Inferior parietal cortex (tissue), 1 donor: ENCODE measurements at regions not wholly inside any gene's neighbourhood (a gene's known extent, or its start where the extent isn't known, plus 50 kb on each side); places are given as distances from the start of the nearest gene placed in this dataset.

Experiments
- DNase-seq: peaks from one replicate; pipeline ENCODE4 v3.0.0-alpha.2; 2016; ENCODE audit errors: extremely low spot score

GRCh38 chr4:167290678-167291077 is 56.4 kb upstream of the SPOCK3 start:
- peak; percentile 62 for DNase-seq

- no peak for DNase-seq
Observed at GRCh38 chr4:167308876-167309275, 74.6 kb upstream of the SPOCK3 start.

- no peak for DNase-seq
Observed at GRCh38 chr4:167321299-167321698, 87.0 kb upstream of the SPOCK3 start.

GRCh38 chr4:167339781-167340180 is 105.5 kb upstream of the SPOCK3 start:
- no peak for DNase-seq

GRCh38 chr4:167359711-167360110 is 125.4 kb upstream of the SPOCK3 start:
- no peak for DNase-seq

GRCh38 chr4:167379076-167379835 is 145.0 kb upstream of the SPOCK3 start:
- DNase-seq, result no peak

- DNase-seq, result no peak
Observed at GRCh38 chr4:167380964-167381363, 146.7 kb upstream of the SPOCK3 start.

GRCh38 chr4:167383291-167383690 is 149.0 kb upstream of the SPOCK3 start:
- no peak for DNase-seq

- no peak for DNase-seq
Observed at GRCh38 chr4:167397586-167397985, 163.3 kb upstream of the SPOCK3 start.

- no peak for DNase-seq
Observed at GRCh38 chr4:167399201-167399600, 164.9 kb upstream of the SPOCK3 start.

- DNase-seq, result no peak
Observed at GRCh38 chr4:167406181-167406580, 171.9 kb upstream of the SPOCK3 start.

GRCh38 chr4:167415461-167415860 is 181.2 kb upstream of the SPOCK3 start:
- DNase-seq, result no peak

GRCh38 chr4:167419468-167420140 is 185.3 kb upstream of the SPOCK3 start:
- no peak for DNase-seq

- no peak for DNase-seq
Observed at GRCh38 chr4:167421201-167421600, 186.9 kb upstream of the SPOCK3 start.

GRCh38 chr4:167424341-167425256 is 190.3 kb upstream of the SPOCK3 start:
- DNase-seq, result no peak

- DNase-seq, result no peak
Observed at GRCh38 chr4:167428156-167428555, 193.9 kb upstream of the SPOCK3 start.

- DNase-seq, result no peak
Observed at GRCh38 chr4:167431371-167431770, 197.1 kb upstream of the SPOCK3 start.

- no peak for DNase-seq
Observed at GRCh38 chr4:167435786-167436185, 201.5 kb upstream of the SPOCK3 start.

GRCh38 chr4:167443841-167444240 is 209.5 kb upstream of the SPOCK3 start:
- DNase-seq, result no peak

- no peak for DNase-seq
Observed at GRCh38 chr4:167452922-167453430, 218.7 kb upstream of the SPOCK3 start.

- no peak for DNase-seq
Observed at GRCh38 chr4:167456619-167457018, 222.3 kb upstream of the SPOCK3 start.

- no peak for DNase-seq
Observed at GRCh38 chr4:167469436-167469835, 235.1 kb upstream of the SPOCK3 start.
